Activated CD4-positive, alpha-beta T cell treated with anti-CD3 and anti-CD28 coated beads, Interleukin-2, amount 50 U/mL, for 1 hour (primary cell): ENCODE measurements at regions not wholly inside any gene's neighbourhood (a gene's known extent, or its start where the extent isn't known, plus 50 kb on each side); places are given as distances from the start of the nearest gene placed in this dataset.

Experiments
- DNase-seq: peaks from one replicate; pipeline ENCODE4 v3.0.0-alpha.2; 2020

GRCh38 chr2:176683618-176684111, 414.4 kb downstream of the MTX2 start:
- DNase-seq = no peak

GRCh38 chr2:176685908-176686307, 416.7 kb downstream of the MTX2 start:
- DNase-seq = no peak

- DNase-seq = no peak
Measured at GRCh38 chr2:176686328-176686727, 417.1 kb downstream of the MTX2 start.

GRCh38 chr2:176687342-176687741, 418.1 kb downstream of the MTX2 start:
- no peak for DNase-seq

- no peak for DNase-seq
Measured at GRCh38 chr2:176687944-176688343, 418.7 kb downstream of the MTX2 start.

GRCh38 chr2:176689711-176690110, 420.5 kb downstream of the MTX2 start:
- DNase-seq = no peak

GRCh38 chr2:176691471-176691870, 422.2 kb downstream of the MTX2 start:
- DNase-seq = no peak

GRCh38 chr2:176692533-176692932, 423.3 kb downstream of the MTX2 start:
- no peak for DNase-seq

GRCh38 chr2:176699098-176699497, 429.9 kb downstream of the MTX2 start:
- no peak for DNase-seq

GRCh38 chr2:176699644-176700043, 430.4 kb downstream of the MTX2 start:
- no peak for DNase-seq

GRCh38 chr2:176702131-176702530, 432.9 kb downstream of the MTX2 start:
- DNase-seq = no peak

GRCh38 chr2:176704282-176704858, 435.1 kb downstream of the MTX2 start:
- DNase-seq = no peak

- no peak for DNase-seq
Measured at GRCh38 chr2:176709149-176709951, 440.1 kb downstream of the MTX2 start.

- no peak for DNase-seq
Measured at GRCh38 chr2:176709991-176710390, 440.7 kb downstream of the MTX2 start.

- DNase-seq = no peak
Measured at GRCh38 chr2:176710657-176711186, 441.5 kb downstream of the MTX2 start.

- DNase-seq = no peak
Measured at GRCh38 chr2:176725873-176726645, 456.8 kb downstream of the MTX2 start.

GRCh38 chr2:176727696-176728095, 458.5 kb downstream of the MTX2 start:
- DNase-seq = no peak

GRCh38 chr2:176729706-176730569, 460.7 kb downstream of the MTX2 start:
- DNase-seq = no peak

- DNase-seq = no peak
Measured at GRCh38 chr2:176732780-176733179, 463.5 kb downstream of the MTX2 start.

- no peak for DNase-seq
Measured at GRCh38 chr2:176733698-176734430, 464.6 kb downstream of the MTX2 start.

- DNase-seq = no peak
Measured at GRCh38 chr2:176734868-176735267, 465.6 kb downstream of the MTX2 start.

- no peak for DNase-seq
Measured at GRCh38 chr2:176742271-176742670, 470.3 kb upstream of the HNRNPA3 start.
